ENCODE measurements at regions not wholly inside any gene's neighbourhood (a gene's known extent, or its start where the extent isn't known, plus 50 kb on each side); places are given as distances from the start of the nearest gene placed in this dataset.

DNA sequence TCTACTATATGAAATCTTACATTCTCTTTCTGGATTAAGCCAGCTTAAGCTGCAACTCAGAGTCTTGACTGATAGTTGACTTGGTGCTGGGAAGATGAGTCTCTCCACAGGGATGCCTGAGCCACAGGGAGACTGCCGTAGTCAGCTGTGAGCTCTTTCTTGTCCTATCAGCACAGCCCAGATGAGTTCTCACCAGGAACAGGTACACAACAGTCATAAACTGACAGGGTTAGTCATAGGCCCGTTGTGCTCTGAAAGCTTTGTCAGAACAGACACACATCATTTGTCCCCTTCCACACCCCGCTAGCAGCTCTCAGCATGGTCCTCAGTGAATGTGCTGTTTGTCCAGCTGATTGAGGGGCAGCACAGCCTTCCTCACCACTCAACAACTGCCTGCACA lies 221.6 kb downstream of the RPS24 start:
- CTCF ChIA-PET, result interaction anchor here (0.6 kb wide), 1 partner anchor 158 kb away, joined by 3 read pairs; no protein-coding TSS in a partner anchor

DNA sequence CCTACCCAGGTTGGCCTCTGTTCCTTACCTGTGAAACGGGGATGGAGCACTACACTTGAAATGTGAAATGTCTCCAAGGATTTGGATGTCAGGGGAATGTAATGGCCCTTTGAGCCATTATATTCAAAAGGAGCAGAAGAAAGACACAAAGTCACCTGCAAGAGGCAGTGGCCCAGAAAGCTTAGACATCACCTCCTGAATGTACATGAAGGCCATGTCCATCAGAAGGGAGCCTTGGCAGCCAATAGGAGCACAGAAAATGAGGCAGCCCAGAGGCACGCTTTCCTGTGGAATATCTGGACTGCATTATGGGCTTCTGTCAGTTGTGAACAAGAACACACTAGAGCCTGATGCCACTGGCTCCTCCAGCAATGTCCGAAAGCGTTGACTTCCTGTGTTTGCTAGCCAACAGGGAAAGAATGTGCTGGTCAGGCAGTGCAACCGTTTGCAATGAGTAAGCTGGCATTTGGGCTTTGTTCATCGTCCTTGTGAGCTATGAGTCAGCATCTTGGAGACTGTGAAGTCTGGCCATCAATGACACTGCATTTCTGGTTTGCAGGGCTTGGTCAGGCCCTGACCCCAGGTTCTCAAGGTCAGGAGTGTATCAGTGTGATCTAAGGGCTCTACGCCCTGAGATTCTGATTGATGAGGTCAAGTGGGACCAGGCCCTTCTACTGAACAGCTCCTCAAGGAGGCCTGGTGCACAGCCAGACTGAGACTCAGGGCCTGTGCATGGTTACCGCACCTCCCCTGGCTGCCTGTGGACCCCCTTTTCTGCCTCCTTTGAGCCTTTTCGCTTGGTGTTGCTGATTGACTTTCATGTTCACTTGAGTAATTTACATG lies 222.4 kb downstream of the RPS24 start:
- peaks cover 8% of the 10 kb centered on the region for H3K4me1 Mint-ChIP-seq (ENCODE audit: low read depth, unreplicated experiment)
- peak overlapping the region; percentile 6 for H3K27ac Mint-ChIP-seq (ENCODE audit: unreplicated experiment)
- peaks cover 24% of the 10 kb centered on the region for H3K27me3 Mint-ChIP-seq (ENCODE audit: unreplicated experiment)
- CTCF ChIA-PET, result interaction anchor here (0.6 to 1.1 kb wide), 3 partner anchors 28 to 157 kb away, joined by 3 read pairs; no protein-coding TSS in a partner anchor
- peaks cover 3% of the 10 kb centered on the region for H3K9me3 Mint-ChIP-seq (ENCODE audit: low read depth, unreplicated experiment)
- no peak overlapping the region for H3K4me3 Mint-ChIP-seq (ENCODE audit: low read depth, unreplicated experiment)
- DNase-seq, result peak; percentile 60
- no peaks in the 10 kb centered on the region for H3K36me3 Mint-ChIP-seq (ENCODE audit: insufficient read depth, unreplicated experiment)
- TF ChIP-seq, protein P1, sequence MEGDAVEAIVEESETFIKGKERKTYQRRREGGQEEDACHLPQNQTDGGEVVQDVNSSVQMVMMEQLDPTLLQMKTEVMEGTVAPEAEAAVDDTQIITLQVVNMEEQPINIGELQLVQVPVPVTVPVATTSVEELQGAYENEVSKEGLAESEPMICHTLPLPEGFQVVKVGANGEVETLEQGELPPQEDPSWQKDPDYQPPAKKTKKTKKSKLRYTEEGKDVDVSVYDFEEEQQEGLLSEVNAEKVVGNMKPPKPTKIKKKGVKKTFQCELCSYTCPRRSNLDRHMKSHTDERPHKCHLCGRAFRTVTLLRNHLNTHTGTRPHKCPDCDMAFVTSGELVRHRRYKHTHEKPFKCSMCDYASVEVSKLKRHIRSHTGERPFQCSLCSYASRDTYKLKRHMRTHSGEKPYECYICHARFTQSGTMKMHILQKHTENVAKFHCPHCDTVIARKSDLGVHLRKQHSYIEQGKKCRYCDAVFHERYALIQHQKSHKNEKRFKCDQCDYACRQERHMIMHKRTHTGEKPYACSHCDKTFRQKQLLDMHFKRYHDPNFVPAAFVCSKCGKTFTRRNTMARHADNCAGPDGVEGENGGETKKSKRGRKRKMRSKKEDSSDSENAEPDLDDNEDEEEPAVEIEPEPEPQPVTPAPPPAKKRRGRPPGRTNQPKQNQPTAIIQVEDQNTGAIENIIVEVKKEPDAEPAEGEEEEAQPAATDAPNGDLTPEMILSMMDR (IDR thresholded peaks at IDR 0.05; ENCODE audit: unreplicated experiment), result no peak
- intact Hi-C loops (cut with micrococcal nuclease; ENCODE audit: unreplicated experiment), result no loop called here
- no TSS peak for BruUV-seq (replicated peaks)

More for the DNA sequence above, 221.6 kb downstream of the RPS24 start:
- Mint-ChIP-seq H3K9me3 (ENCODE audit: low read depth, unreplicated experiment) (peaks cover 3% of the 10 kb centered on the region), H3K4me3 (ENCODE audit: low read depth, unreplicated experiment) (no peak overlapping the region), H3K4me1 (ENCODE audit: low read depth, unreplicated experiment) (peaks cover 8% of the 10 kb centered on the region), H3K27ac (ENCODE audit: unreplicated experiment) (peak overlapping the region; percentile 24), H3K36me3 (ENCODE audit: insufficient read depth, unreplicated experiment) (no peaks in the 10 kb centered on the region), H3K27me3 (ENCODE audit: unreplicated experiment) (peaks cover 21% of the 10 kb centered on the region)
- no peak for DNase-seq
- BruUV-seq (replicated peaks), result no TSS peak
- TF ChIP-seq, protein P1 (IDR thresholded peaks at IDR 0.05; ENCODE audit: unreplicated experiment), result no peak
- intact Hi-C loops (cut with micrococcal nuclease; ENCODE audit: unreplicated experiment), result no loop called here

DNA sequence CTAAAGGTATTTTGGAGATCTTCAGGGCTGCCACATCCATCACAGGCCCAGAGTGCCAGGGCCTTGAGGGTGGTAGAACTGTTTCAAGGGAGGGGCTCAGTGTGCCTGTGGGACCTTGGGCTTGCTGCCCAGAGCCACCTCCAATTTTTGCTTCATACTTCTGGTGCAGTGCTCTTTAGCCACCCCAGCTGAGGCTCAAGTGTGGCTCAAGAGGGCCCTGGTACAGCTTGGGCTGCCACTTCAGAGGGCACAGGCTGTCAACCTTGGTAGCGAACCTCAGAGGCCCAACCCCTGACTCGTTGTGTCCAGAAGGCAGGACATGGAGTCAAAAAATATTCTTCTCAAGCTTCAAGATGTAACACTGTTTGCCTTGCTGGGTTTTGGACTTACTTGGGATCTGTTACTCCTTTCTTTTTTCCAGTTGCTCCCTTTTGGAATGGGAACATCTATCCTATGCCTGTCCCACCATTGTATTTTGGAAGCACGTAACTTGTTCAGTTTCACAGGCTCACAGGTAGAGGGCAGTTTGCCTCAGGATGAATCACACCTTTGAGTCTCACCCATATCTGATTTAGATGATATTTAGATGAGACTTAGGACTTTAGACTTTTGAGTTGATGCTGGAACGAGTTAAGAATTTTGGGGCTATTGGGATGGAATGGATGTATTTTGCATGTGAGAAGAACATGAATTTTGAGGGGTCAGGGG lies 224.8 kb downstream of the RPS24 start:
- H3K4me1 Mint-ChIP-seq (ENCODE audit: low read depth, unreplicated experiment), result peaks cover 8% of the 10 kb centered on the region
- intact Hi-C loops (cut with micrococcal nuclease; ENCODE audit: unreplicated experiment), result no loop called here

DNA sequence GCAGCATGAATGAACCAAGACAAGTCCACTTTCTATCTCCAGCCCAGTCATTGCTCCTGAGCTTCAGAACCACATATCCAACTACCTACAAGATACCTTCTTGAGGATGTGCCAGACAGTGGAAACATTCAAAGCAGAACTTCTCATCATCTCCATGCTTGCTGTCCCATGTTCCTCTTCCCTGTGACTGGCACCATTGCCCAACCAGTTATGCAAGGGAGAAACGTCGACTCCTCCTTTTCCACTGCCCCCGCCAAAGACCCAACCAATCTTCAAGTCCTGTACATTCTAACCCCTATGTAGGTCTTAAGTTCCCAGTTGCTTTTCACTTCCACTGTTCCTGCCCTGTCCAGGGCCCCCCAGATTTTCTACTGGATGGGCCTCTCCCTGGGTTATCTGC lies 225.7 kb downstream of the RPS24 start:
- H3K27me3 Mint-ChIP-seq (ENCODE audit: unreplicated experiment), result peaks cover 34% of the 10 kb centered on the region
- H3K4me1 Mint-ChIP-seq (ENCODE audit: low read depth, unreplicated experiment), result peaks cover 8% of the 10 kb centered on the region
- peaks cover 3% of the 10 kb centered on the region for H3K9me3 Mint-ChIP-seq (ENCODE audit: low read depth, unreplicated experiment)
- no TSS peak for BruUV-seq (replicated peaks)
- no peak for DNase-seq
- intact Hi-C loops (cut with micrococcal nuclease; ENCODE audit: unreplicated experiment), result no loop called here
- H3K4me3 Mint-ChIP-seq (ENCODE audit: low read depth, unreplicated experiment), result no peak overlapping the region
- no peak overlapping the region for H3K27ac Mint-ChIP-seq (ENCODE audit: unreplicated experiment)
- H3K36me3 Mint-ChIP-seq (ENCODE audit: insufficient read depth, unreplicated experiment), result no peaks in the 10 kb centered on the region
- CTCF ChIA-PET, result no interaction called here
- TF ChIP-seq, protein P1 (IDR thresholded peaks at IDR 0.05; ENCODE audit: unreplicated experiment), result no peak

More for the DNA sequence above, 224.8 kb downstream of the RPS24 start:
- no peak for DNase-seq
- BruUV-seq (replicated peaks), result no TSS peak
- Mint-ChIP-seq H3K27ac (ENCODE audit: unreplicated experiment) (no peak overlapping the region), H3K4me3 (ENCODE audit: low read depth, unreplicated experiment) (no peak overlapping the region), H3K9me3 (ENCODE audit: low read depth, unreplicated experiment) (peaks cover 3% of the 10 kb centered on the region), H3K36me3 (ENCODE audit: insufficient read depth, unreplicated experiment) (no peaks in the 10 kb centered on the region), H3K27me3 (ENCODE audit: unreplicated experiment) (peaks cover 34% of the 10 kb centered on the region)
- TF ChIP-seq, protein P1 (IDR thresholded peaks at IDR 0.05; ENCODE audit: unreplicated experiment), result no peak
- CTCF ChIA-PET, result no interaction called here
